Germinal center (tissue), 1 donor: ENCODE measurements at regions not wholly inside any gene's neighbourhood (a gene's known extent, or its start where the extent isn't known, plus 50 kb on each side); places are given as distances from the start of the nearest gene placed in this dataset.
"Not testable (repeated sequence)": the region's sequence is repeated elsewhere in the genome, so short reads cannot be mapped to it uniquely, and the experiment has no call there.

Experiments used
- DNase-seq: peaks from one replicate; pipeline ENCODE4 v3.0.0; 2012; ENCODE audit warnings: mixed read lengths, low spot score

GRCh38 chr6:137655291-137655690 lies 161.1 kb upstream of the OLIG3 start:
- no peak for DNase-seq

GRCh38 chr6:137656735-137657134 lies 162.5 kb upstream of the OLIG3 start:
- no peak for DNase-seq

GRCh38 chr6:137657351-137657911 lies 163.2 kb upstream of the OLIG3 start:
- DNase-seq: no peak

- DNase-seq: no peak
These were observed 164.1 kb upstream of the OLIG3 start for GRCh38 chr6:137658287-137658686.

GRCh38 chr6:137659871-137660270 lies 165.7 kb upstream of the OLIG3 start:
- DNase-seq: no peak

- no peak for DNase-seq
These were observed 166.1 kb upstream of the OLIG3 start for GRCh38 chr6:137660296-137660731.

GRCh38 chr6:137661601-137662000 lies 167.4 kb upstream of the OLIG3 start:
- DNase-seq: peak; percentile 46

GRCh38 chr6:137664183-137664582 lies 170.0 kb upstream of the OLIG3 start:
- no peak for DNase-seq

GRCh38 chr6:137665342-137665934 lies 171.2 kb upstream of the OLIG3 start:
- no peak for DNase-seq

- DNase-seq: no peak
These were observed 172.1 kb upstream of the OLIG3 start for GRCh38 chr6:137666202-137666774.

- DNase-seq: no peak
These were observed 179.4 kb upstream of the OLIG3 start for GRCh38 chr6:137673603-137674002.

- no peak for DNase-seq
These were observed 182.7 kb upstream of the OLIG3 start for GRCh38 chr6:137676888-137677287.

- DNase-seq: no peak
These were observed 183.5 kb upstream of the OLIG3 start for GRCh38 chr6:137677709-137678108.

GRCh38 chr6:137678451-137678850 lies 184.3 kb upstream of the OLIG3 start:
- no peak for DNase-seq

GRCh38 chr6:137680705-137681346 lies 186.2 kb upstream of the TNFAIP3 start:
- DNase-seq: no peak

- DNase-seq: no peak
These were observed 185.5 kb upstream of the TNFAIP3 start for GRCh38 chr6:137681445-137682009.

- not testable (repeated sequence) for DNase-seq
These were observed 184.4 kb upstream of the TNFAIP3 start for GRCh38 chr6:137682658-137683057.

- no peak for DNase-seq
These were observed 183.1 kb upstream of the TNFAIP3 start for GRCh38 chr6:137683916-137684315.

GRCh38 chr6:137685798-137686375 lies 181.2 kb upstream of the TNFAIP3 start:
- no peak for DNase-seq

GRCh38 chr6:137687818-137688217 lies 179.2 kb upstream of the TNFAIP3 start:
- DNase-seq: no peak

- DNase-seq: no peak
These were observed 178.7 kb upstream of the TNFAIP3 start for GRCh38 chr6:137688230-137688971.

GRCh38 chr6:137689377-137689776 lies 177.7 kb upstream of the TNFAIP3 start:
- no peak for DNase-seq
